ENCODE measurements at regions not wholly inside any gene's neighbourhood (a gene's known extent, or its start where the extent isn't known, plus 50 kb on each side); places are given as distances from the start of the nearest gene placed in this dataset.

GRCh38 chr5:74149395-74149794, 491.1 kb downstream of the ENC1 start:
- DNase-seq (peak; percentile 80), ATAC-seq (peak; percentile 96)
- H4K20me1 ChIP-seq (ENCODE audit: low read length), result no peaks in the 10 kb centered on the region
- H3K27me3 ChIP-seq (ENCODE audit: low read length), result no peaks in the 10 kb centered on the region
- intact Hi-C loops (cut with micrococcal nuclease), result no loop called here
- H3K4me1 ChIP-seq (ENCODE audit: insufficient read depth, low read length), result peaks cover 13% of the 10 kb centered on the region
- POLR2A ChIA-PET (ENCODE audit: unreplicated experiment), result no interaction called here
- H3K9ac ChIP-seq (ENCODE audit: low read length), result no peak overlapping the region; the same call in 1 of the 2 replicates
- H3K4me3 ChIP-seq (ENCODE audit: low read length), result no peak overlapping the region
- H3K27ac ChIP-seq (ENCODE audit: low read length), result peak overlapping the region; percentile 77
- TF ChIP-seq CTCF (conservative IDR thresholded peaks at IDR 0.05; ENCODE audit: low read depth, low read length) (no peak), EZH2phosphoT487 (IDR thresholded peaks at IDR 0.05; ENCODE audit: borderline replicate concordance, low read length) (no peak), EZH2 (IDR thresholded peaks at IDR 0.05; ENCODE audit: low read length, unreplicated experiment) (no peak)
- H2AFZ ChIP-seq (ENCODE audit: low read length), result no peak overlapping the region
- H3K9me2 ChIP-seq (replicated peaks; ENCODE audit: low read length), result no peaks in the 10 kb centered on the region
- BruUV-seq (replicated peaks), result no TSS peak
- no peaks in the 10 kb centered on the region for H3F3A ChIP-seq (ENCODE audit: low read length, unreplicated experiment)
- H3K36me3 ChIP-seq (ENCODE audit: low read depth, low read length), result no peaks in the 10 kb centered on the region
- H3K9me3 ChIP-seq (ENCODE audit: low read length), result no peaks in the 10 kb centered on the region
- CTCF ChIA-PET, result no interaction called here
- H3K4me2 ChIP-seq (ENCODE audit: low read length), result peak overlapping the region; percentile 41
- no peaks in the 10 kb centered on the region for H3K79me2 ChIP-seq (ENCODE audit: low read length)

GRCh38 chr5:74148321-74148720, 492.2 kb downstream of the ENC1 start:
- ChIA-PET CTCF (no interaction called here), POLR2A (ENCODE audit: unreplicated experiment) (no interaction called here)
- H3K4me3 ChIP-seq (ENCODE audit: low read length), result no peak overlapping the region
- peaks cover 16% of the 10 kb centered on the region for H3K4me1 ChIP-seq (ENCODE audit: insufficient read depth, low read length)
- no peak overlapping the region for H2AFZ ChIP-seq (ENCODE audit: low read length)
- H3K9me2 ChIP-seq (replicated peaks; ENCODE audit: low read length), result no peaks in the 10 kb centered on the region
- H3K4me2 ChIP-seq (ENCODE audit: low read length), result no peak overlapping the region
- H3K36me3 ChIP-seq (ENCODE audit: low read depth, low read length), result no peaks in the 10 kb centered on the region
- H3K9ac ChIP-seq (ENCODE audit: low read length), result no peak overlapping the region
- DNase-seq (no peak), ATAC-seq (no peak)
- H4K20me1 ChIP-seq (ENCODE audit: low read length), result no peaks in the 10 kb centered on the region
- no peaks in the 10 kb centered on the region for H3K9me3 ChIP-seq (ENCODE audit: low read length)
- TF ChIP-seq EZH2 (IDR thresholded peaks at IDR 0.05; ENCODE audit: low read length, unreplicated experiment), result no peak
- no peak for TF ChIP-seq CTCF (conservative IDR thresholded peaks at IDR 0.05; ENCODE audit: low read depth, low read length)
- no peak for TF ChIP-seq EZH2phosphoT487 (IDR thresholded peaks at IDR 0.05; ENCODE audit: borderline replicate concordance, low read length)
- H3K27me3 ChIP-seq (ENCODE audit: low read length), result no peaks in the 10 kb centered on the region
- BruUV-seq (replicated peaks), result no TSS peak
- H3K27ac ChIP-seq (ENCODE audit: low read length), result no peak overlapping the region; the same call in 1 of the 2 replicates
- no peaks in the 10 kb centered on the region for H3F3A ChIP-seq (ENCODE audit: low read length, unreplicated experiment)
- no peaks in the 10 kb centered on the region for H3K79me2 ChIP-seq (ENCODE audit: low read length)
- intact Hi-C loops (cut with micrococcal nuclease), result no loop called here

- Histone ChIP-seq H3K4me1 (ENCODE audit: insufficient read depth, low read length) (peaks cover 21% of the 10 kb centered on the region), H3K79me2 (ENCODE audit: low read length) (no peaks in the 10 kb centered on the region), H2AFZ (ENCODE audit: low read length) (no peak overlapping the region), H3K9me3 (ENCODE audit: low read length) (no peaks in the 10 kb centered on the region), H3K27me3 (ENCODE audit: low read length) (no peaks in the 10 kb centered on the region), H3K4me2 (ENCODE audit: low read length) (no peak overlapping the region), H3K27ac (ENCODE audit: low read length) (no peak overlapping the region), H3K4me3 (ENCODE audit: low read length) (no peak overlapping the region), H3K36me3 (ENCODE audit: low read depth, low read length) (no peaks in the 10 kb centered on the region), H3K9ac (ENCODE audit: low read length) (no peak overlapping the region), H4K20me1 (ENCODE audit: low read length) (no peaks in the 10 kb centered on the region), H3K9me2 (replicated peaks; ENCODE audit: low read length) (no peaks in the 10 kb centered on the region), H3F3A (ENCODE audit: low read length, unreplicated experiment) (no peaks in the 10 kb centered on the region)
- POLR2A ChIA-PET (ENCODE audit: unreplicated experiment), result no interaction called here
- DNase-seq (no peak), ATAC-seq (no peak)
- no TSS peak for BruUV-seq (replicated peaks)
- CTCF ChIA-PET, result no interaction called here
- intact Hi-C loops (cut with micrococcal nuclease), result no loop called here
- no peak for TF ChIP-seq EZH2phosphoT487 (IDR thresholded peaks at IDR 0.05; ENCODE audit: borderline replicate concordance, low read length)
- no peak for TF ChIP-seq CTCF (conservative IDR thresholded peaks at IDR 0.05; ENCODE audit: low read depth, low read length)
- TF ChIP-seq EZH2 (IDR thresholded peaks at IDR 0.05; ENCODE audit: low read length, unreplicated experiment), result no peak
Measured at GRCh38 chr5:74146796-74147195, 493.7 kb downstream of the ENC1 start.
